Activated CD8-positive, alpha-beta T cell treated with anti-CD3 and anti-CD28 coated beads for 36 hours (primary cell): ENCODE measurements at regions not wholly inside any gene's neighbourhood (a gene's known extent, or its start where the extent isn't known, plus 50 kb on each side); places are given as distances from the start of the nearest gene placed in this dataset.

Experiments
- ATAC-seq: fragments of 200-7000 bp; cut with Tn5 transposase; one replicate; pipeline ENCODE4 v1.10.0; 2021; ENCODE audit warnings: mild to moderate bottlenecking, moderate library complexity
- CTCF ChIA-PET: fragments of 350-600 bp; sonication (Branson Sonifier 250); formaldehyde crosslinking; loops from one replicate; lab custom pipeline; 2021; ENCODE audit warnings: antibody characterized with exemption; lab: Charles Lee
- POLR2A ChIA-PET: fragments of 350-600 bp; sonication (Branson Sonifier 250); formaldehyde crosslinking; loops from one replicate; lab custom pipeline; 2021; ENCODE audit warnings: antibody characterized with exemption; lab: Charles Lee
- DNase-seq: peaks from one replicate; pipeline ENCODE4 v3.0.0-alpha.2; 2020
- H3K27ac Mint-ChIP-seq: one replicate; pipeline ENCODE4 v1.8.0; 2021; ENCODE audit warnings: mild to moderate bottlenecking, mixed read lengths
- H3K27me3 Mint-ChIP-seq: one replicate; pipeline ENCODE4 v1.8.0; 2021; ENCODE audit warnings: mixed read lengths
- H3K36me3 Mint-ChIP-seq: one replicate; pipeline ENCODE4 v1.8.0; 2021; ENCODE audit warnings: low read depth, mixed read lengths
- H3K4me1 Mint-ChIP-seq: one replicate; pipeline ENCODE4 v1.8.0; 2021; ENCODE audit warnings: low read depth, mixed read lengths
- H3K4me3 Mint-ChIP-seq: one replicate; pipeline ENCODE4 v1.8.0; 2021; ENCODE audit warnings: mild to moderate bottlenecking, moderate library complexity, mixed read lengths
- H3K9me3 Mint-ChIP-seq: one replicate; pipeline ENCODE4 v1.8.0; 2021; ENCODE audit warnings: mixed read lengths
- intact Hi-C: fragments of 100-400 bp; cut with micrococcal nuclease; formaldehyde crosslinking; loops from one replicate; pipeline ENCODE4 v1.10.0; 2022
- TF ChIP-seq, protein P1 (sequence below): fragments of 200-600 bp; IDR thresholded peaks from one replicate; pipeline ENCODE4 v1.8.0; 2022; ENCODE audit warnings: antibody characterized with exemption, mild to moderate bottlenecking

DNA sequence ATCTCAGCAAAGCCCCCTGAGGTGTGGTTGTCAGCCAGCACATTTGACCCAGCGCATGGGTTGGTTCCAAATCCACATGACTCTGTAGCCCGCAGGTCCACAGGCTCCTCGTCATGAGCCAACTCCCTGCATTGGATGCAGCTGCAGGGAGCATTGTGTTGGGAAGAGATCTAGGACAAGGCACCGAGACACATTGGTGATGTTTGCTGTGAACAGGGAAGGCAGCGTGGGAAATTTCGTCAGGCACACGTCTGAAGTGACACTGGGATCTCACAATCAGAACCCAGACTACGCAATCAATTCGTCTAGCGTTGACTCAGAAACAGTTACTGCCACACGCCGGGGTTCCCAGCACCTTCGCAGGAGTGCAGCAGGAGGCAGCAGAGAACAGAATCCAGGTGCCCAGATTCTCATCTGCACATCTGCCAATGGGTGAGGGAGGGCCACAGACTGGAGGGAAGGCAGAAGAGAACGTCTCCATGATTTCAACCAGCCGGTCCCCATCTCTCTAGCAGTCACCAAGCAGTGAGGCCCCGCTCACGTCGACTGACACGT, 177.0 kb downstream of the TTLL2 start:
- POLR2A ChIA-PET, result no interaction called here
- intact Hi-C loops, result no loop called here
- Mint-ChIP-seq H3K27ac (no peak overlapping the region), H3K27me3 (no peaks in the 10 kb centered on the region), H3K9me3 (no peaks in the 10 kb centered on the region), H3K36me3 (no peaks in the 10 kb centered on the region), H3K4me3 (no peak overlapping the region), H3K4me1 (no peaks in the 10 kb centered on the region)
- CTCF ChIA-PET, result no interaction called here
- TF ChIP-seq, protein P1, sequence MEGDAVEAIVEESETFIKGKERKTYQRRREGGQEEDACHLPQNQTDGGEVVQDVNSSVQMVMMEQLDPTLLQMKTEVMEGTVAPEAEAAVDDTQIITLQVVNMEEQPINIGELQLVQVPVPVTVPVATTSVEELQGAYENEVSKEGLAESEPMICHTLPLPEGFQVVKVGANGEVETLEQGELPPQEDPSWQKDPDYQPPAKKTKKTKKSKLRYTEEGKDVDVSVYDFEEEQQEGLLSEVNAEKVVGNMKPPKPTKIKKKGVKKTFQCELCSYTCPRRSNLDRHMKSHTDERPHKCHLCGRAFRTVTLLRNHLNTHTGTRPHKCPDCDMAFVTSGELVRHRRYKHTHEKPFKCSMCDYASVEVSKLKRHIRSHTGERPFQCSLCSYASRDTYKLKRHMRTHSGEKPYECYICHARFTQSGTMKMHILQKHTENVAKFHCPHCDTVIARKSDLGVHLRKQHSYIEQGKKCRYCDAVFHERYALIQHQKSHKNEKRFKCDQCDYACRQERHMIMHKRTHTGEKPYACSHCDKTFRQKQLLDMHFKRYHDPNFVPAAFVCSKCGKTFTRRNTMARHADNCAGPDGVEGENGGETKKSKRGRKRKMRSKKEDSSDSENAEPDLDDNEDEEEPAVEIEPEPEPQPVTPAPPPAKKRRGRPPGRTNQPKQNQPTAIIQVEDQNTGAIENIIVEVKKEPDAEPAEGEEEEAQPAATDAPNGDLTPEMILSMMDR, result no peak
- DNase-seq, result no peak
- ATAC-seq, result no peak

DNA sequence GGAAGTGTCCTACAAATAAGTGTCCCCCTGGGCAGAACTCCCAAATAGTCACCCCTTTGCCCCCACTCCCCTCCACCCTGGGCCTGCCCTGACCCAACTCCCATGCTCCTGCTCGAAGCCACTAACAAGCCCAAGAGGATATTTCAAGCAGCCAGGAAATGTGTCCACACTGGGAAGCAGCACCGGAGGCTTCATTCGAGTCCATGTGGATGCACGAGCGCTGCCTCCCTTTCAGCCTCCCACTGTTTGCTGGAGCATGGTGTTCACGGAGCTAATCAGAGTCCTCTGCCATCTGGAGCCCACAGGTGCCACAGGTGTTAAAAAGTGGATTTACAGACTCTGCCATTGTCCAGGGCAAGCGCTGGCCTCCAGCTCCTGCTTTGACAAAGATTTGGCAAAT, 177.6 kb downstream of the TTLL2 start:
- Mint-ChIP-seq H3K27me3 (no peaks in the 10 kb centered on the region), H3K9me3 (no peaks in the 10 kb centered on the region), H3K27ac (no peak overlapping the region), H3K4me3 (no peak overlapping the region), H3K36me3 (no peaks in the 10 kb centered on the region), H3K4me1 (no peaks in the 10 kb centered on the region)
- DNase-seq (no peak), ATAC-seq (no peak)
- intact Hi-C loops, result no loop called here
- ChIA-PET CTCF (interaction anchor here (1.0 kb wide), 1 partner anchor 17 kb away, joined by 3 read pairs; no protein-coding TSS in a partner anchor), POLR2A (no interaction called here)
- TF ChIP-seq, protein P1, result no peak

DNA sequence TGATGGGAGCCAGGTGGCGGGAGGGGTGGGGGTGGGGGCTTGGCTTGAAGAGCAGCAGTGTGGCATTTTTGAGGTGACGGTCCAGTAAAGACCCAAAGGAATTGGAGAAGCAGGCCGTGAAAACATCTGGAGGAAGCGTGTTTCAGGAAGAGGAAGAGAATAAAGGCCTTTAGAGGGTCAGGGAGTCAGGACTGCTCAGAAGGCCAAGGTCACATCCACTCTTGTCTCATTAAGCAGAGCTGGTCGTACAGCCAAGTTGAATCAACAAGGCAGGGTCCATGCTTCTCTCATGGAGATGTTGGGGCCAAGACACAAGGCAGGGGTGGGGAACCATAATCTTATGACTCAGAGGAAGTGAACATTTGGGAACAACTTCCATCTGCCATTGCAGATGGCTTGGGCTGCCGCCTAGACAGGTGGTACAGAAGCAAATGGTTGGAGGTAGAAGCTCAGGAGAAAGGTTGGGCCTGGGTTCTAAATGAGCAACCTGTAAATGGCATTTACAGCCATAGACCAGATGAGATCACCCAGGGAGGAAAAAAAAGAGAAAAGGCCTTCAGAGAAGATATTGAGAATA, 179.6 kb downstream of the TTLL2 start:
- no peaks in the 10 kb centered on the region for H3K27me3 Mint-ChIP-seq
- no peak overlapping the region for H3K27ac Mint-ChIP-seq
- DNase-seq (no peak), ATAC-seq (no peak)
- no peaks in the 10 kb centered on the region for H3K36me3 Mint-ChIP-seq
- CTCF ChIA-PET, result no interaction called here
- no peaks in the 10 kb centered on the region for H3K9me3 Mint-ChIP-seq
- TF ChIP-seq, protein P1, result no peak
- H3K4me3 Mint-ChIP-seq, result no peak overlapping the region
- POLR2A ChIA-PET, result no interaction called here
- no peaks in the 10 kb centered on the region for H3K4me1 Mint-ChIP-seq
- intact Hi-C loops, result no loop called here

DNA sequence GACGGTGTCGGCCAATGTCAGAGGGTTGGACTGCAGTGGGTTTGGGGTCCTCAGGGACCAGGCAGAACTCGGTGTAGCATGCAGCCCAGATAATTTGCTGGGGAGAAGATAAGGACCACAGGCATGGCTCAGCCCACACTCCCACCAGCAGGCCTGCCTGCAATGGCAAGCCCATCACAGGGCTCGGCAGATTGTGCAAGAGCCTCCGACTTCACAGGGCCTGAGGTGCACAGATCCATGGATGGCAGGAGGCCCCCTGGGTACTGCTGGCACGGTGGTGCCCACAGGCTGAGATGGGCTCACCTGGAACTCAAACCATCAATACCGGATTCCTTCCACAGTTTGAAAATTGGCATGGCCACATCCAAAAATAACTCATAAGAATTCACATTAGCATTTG, 180.3 kb downstream of the TTLL2 start:
- ATAC-seq (no peak), DNase-seq (no peak)
- ChIA-PET CTCF (no interaction called here), POLR2A (no interaction called here)
- Mint-ChIP-seq H3K4me1 (no peaks in the 10 kb centered on the region), H3K4me3 (no peak overlapping the region), H3K27ac (no peak overlapping the region), H3K36me3 (no peaks in the 10 kb centered on the region), H3K27me3 (no peaks in the 10 kb centered on the region), H3K9me3 (no peaks in the 10 kb centered on the region)
- TF ChIP-seq, protein P1, result no peak
- intact Hi-C loops, result no loop called here

DNA sequence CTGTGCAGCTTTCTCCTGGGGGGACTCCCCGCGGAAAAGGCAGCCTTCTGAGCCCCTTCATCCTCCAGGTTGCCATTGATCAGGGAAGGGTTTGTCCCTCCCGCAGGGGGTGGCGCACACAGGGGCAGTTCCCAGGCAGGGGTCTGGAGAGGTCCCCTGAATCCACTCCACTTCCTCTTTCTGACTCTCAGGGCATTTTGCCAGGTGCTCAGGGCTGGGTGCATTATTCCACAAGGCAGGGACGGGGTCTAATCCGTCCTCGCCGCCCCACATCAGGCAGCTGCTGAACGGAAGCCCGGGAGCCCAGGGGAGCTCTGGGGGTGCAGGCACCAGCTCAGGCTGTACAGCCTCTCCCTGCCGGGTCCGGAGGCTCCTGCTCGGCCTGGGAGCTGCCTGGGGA, 180.9 kb downstream of the TTLL2 start:
- ATAC-seq (no peak), DNase-seq (no peak)
- Mint-ChIP-seq H3K27me3 (peaks cover 3% of the 10 kb centered on the region), H3K9me3 (no peaks in the 10 kb centered on the region), H3K4me1 (no peaks in the 10 kb centered on the region), H3K27ac (no peak overlapping the region), H3K36me3 (no peaks in the 10 kb centered on the region), H3K4me3 (no peak overlapping the region)
- TF ChIP-seq, protein P1, result no peak
- intact Hi-C loops, result no loop called here
- ChIA-PET CTCF (no interaction called here), POLR2A (no interaction called here)
